Uterus (tissue), 3 donors: ENCODE measurements at regions not wholly inside any gene's neighbourhood (a gene's known extent, or its start where the extent isn't known, plus 50 kb on each side); places are given as distances from the start of the nearest gene placed in this dataset.
"Not testable (repeated sequence)": the region's sequence is repeated elsewhere in the genome, so short reads cannot be mapped to it uniquely, and the experiment has no call there.

Experiments
- DNase-seq, 2 donors: peaks; one replicate each; pipeline ENCODE4 v3.0.0-alpha.2; 2019 to 2020
- H3K27ac ChIP-seq, 2 donors: fragments of 200-600 bp; sonication (generic); 1 replicate in 1 of 2; 2 replicates in 1 of 2; pipeline ENCODE4 v1.5.1; 2016 to 2018
- H3K27me3 ChIP-seq, 2 donors: fragments of 200-600 bp; sonication (generic); one replicate each; pipeline ENCODE4 v1.5.1; 2018 to 2019; ENCODE audit warnings: control low read depth in 1 of 2
- H3K36me3 ChIP-seq, 2 donors: fragments of 200-600 bp; sonication (generic); one replicate each; pipeline ENCODE4 v1.5.1; 2019; ENCODE audit warnings: control low read depth in 1 of 2
- H3K4me1 ChIP-seq, 2 donors: fragments of 200-600 bp; sonication (generic); one replicate each; pipeline ENCODE4 v1.5.1; 2018 to 2019; ENCODE audit warnings: control low read depth in 1 of 2
- H3K4me3 ChIP-seq, 2 donors: fragments of 200-600 bp; sonication (generic); 1 replicate in 1 of 2; 2 replicates in 1 of 2; pipeline ENCODE4 v1.5.1; 2018 to 2019; ENCODE audit warnings: mild to moderate bottlenecking in 1 of 2
- H3K9me3 ChIP-seq, 2 donors: fragments of 200-600 bp; sonication (generic); one replicate each; pipeline ENCODE4 v1.5.1; 2019; ENCODE audit warnings: control low read depth in 1 of 2
- CTCF ChIP-seq, 4 experiments: fragments of 200-600 bp in 2 of 4; fragments of 450-650 bp in 2 of 4; sonication (generic) in 2 of 4; IDR thresholded peaks; one replicate each; pipeline ENCODE4 v1.5.1; 2016 to 2019; ENCODE audit warnings: antibody characterized with exemption in 4 of 4, mild to moderate bottlenecking in 2 of 4, moderate library complexity in 1 of 4
- POLR2A ChIP-seq, 2 donors: fragments of 450-650 bp; IDR thresholded peaks; one replicate each; pipeline ENCODE4 v1.6.1; 2016; ENCODE audit warnings: antibody characterized with exemption in 2 of 2, mild to moderate bottlenecking in 1 of 2, moderate library complexity in 1 of 2
- intact Hi-C: fragments of 100-400 bp; cut with DNase I; formaldehyde crosslinking; loops from one replicate; pipeline ENCODE4 v1.15.1; 2023; ENCODE audit warnings: low total_unique reads
- donor health status: DM: yes; HTN: yes; CAD: no.

- intact Hi-C loops, result no loop called here
- DNase-seq, result no peak
Observed at GRCh38 chr1:157352216-157352615, 200.1 kb downstream of the FCRL5 start.

GRCh38 chr1:157351800-157352199 is 200.5 kb downstream of the FCRL5 start:
- H3K4me1 ChIP-seq, DNase-seq, H3K36me3 ChIP-seq, H3K27me3 ChIP-seq, H3K4me3 ChIP-seq, intact Hi-C loops, H3K27ac ChIP-seq, H3K9me3 ChIP-seq: not testable (repeated sequence)

More at GRCh38 chr1:157352216-157352615, 200.1 kb downstream of the FCRL5 start:
- Histone ChIP-seq H3K4me3 (no peak overlapping the region), H3K9me3 (no peaks in the 10 kb centered on the region), H3K27me3 (no peaks in the 10 kb centered on the region), H3K4me1 (no peaks in the 10 kb centered on the region), H3K36me3 (no peaks in the 10 kb centered on the region), H3K27ac (no peak overlapping the region)
- no peak for TF ChIP-seq CTCF (IDR thresholded peaks at IDR 0.05)
- TF ChIP-seq POLR2A (IDR thresholded peaks at IDR 0.05), result no peak

GRCh38 chr1:157348538-157349480 is 203.5 kb downstream of the FCRL5 start:
- Histone ChIP-seq H3K36me3 (no peaks in the 10 kb centered on the region), H3K27ac (no peak overlapping the region), H3K4me1 (no peaks in the 10 kb centered on the region), H3K27me3 (no peaks in the 10 kb centered on the region), H3K9me3 (no peaks in the 10 kb centered on the region), H3K4me3 (no peak overlapping the region)
- intact Hi-C loops, result no loop called here
- TF ChIP-seq POLR2A (IDR thresholded peaks at IDR 0.05), result no peak
- TF ChIP-seq CTCF (IDR thresholded peaks at IDR 0.05), result no peak
- no peak for DNase-seq

GRCh38 chr1:157347506-157347905 is 204.8 kb downstream of the FCRL5 start:
- no peaks in the 10 kb centered on the region for H3K27me3 ChIP-seq
- intact Hi-C loops, result no loop called here
- no peak overlapping the region for H3K27ac ChIP-seq
- no peak overlapping the region for H3K4me3 ChIP-seq
- H3K36me3 ChIP-seq, result no peaks in the 10 kb centered on the region
- no peak for DNase-seq
- TF ChIP-seq POLR2A (IDR thresholded peaks at IDR 0.05) (no peak), CTCF (IDR thresholded peaks at IDR 0.05) (no peak)
- H3K9me3 ChIP-seq, result no peaks in the 10 kb centered on the region
- no peaks in the 10 kb centered on the region for H3K4me1 ChIP-seq

- H3K4me1 ChIP-seq, H3K9me3 ChIP-seq, H3K27ac ChIP-seq, DNase-seq, H3K27me3 ChIP-seq, intact Hi-C loops, H3K36me3 ChIP-seq, H3K4me3 ChIP-seq: not testable (repeated sequence)
Observed at GRCh38 chr1:157337785-157338184, 199.6 kb upstream of the ETV3 start.

- intact Hi-C loops, result no loop called here
- Histone ChIP-seq H3K9me3 (no peaks in the 10 kb centered on the region), H3K4me3 (no peak overlapping the region), H3K4me1 (no peaks in the 10 kb centered on the region), H3K36me3 (no peaks in the 10 kb centered on the region), H3K27ac (no peak overlapping the region), H3K27me3 (no peaks in the 10 kb centered on the region)
- TF ChIP-seq POLR2A (IDR thresholded peaks at IDR 0.05) (no peak), CTCF (IDR thresholded peaks at IDR 0.05) (no peak)
- DNase-seq, result no peak
Observed at GRCh38 chr1:157335056-157335455, 196.9 kb upstream of the ETV3 start.
